Karpas-422 (cell line): ENCODE measurements at regions not wholly inside any gene's neighbourhood (a gene's known extent, or its start where the extent isn't known, plus 50 kb on each side); places are given as distances from the start of the nearest gene placed in this dataset.

Experiments used
- DNase-seq: peaks from one replicate; pipeline ENCODE4 v3.0.0-alpha.2; 2015
- H2AFZ ChIP-seq: fragments of 200-600 bp; sonication (generic); 2 replicates; pipeline ENCODE4 v1.6.1; 2014; ENCODE audit warnings: antibody characterized with exemption, low read length, mixed read lengths
- H3K27ac ChIP-seq: fragments of 200-600 bp; sonication (generic); 2 replicates; pipeline ENCODE4 v1.5.1; 2014; ENCODE audit warnings: mild to moderate bottlenecking, low read length, moderate library complexity
- H3K27me3 ChIP-seq: fragments of 200-600 bp; sonication (generic); 2 replicates; pipeline ENCODE4 v1.6.1; 2014; ENCODE audit warnings: low read length, mixed read lengths
- H3K36me3 ChIP-seq: fragments of 200-600 bp; sonication (generic); 2 replicates; pipeline ENCODE4 v1.6.1; 2014; ENCODE audit warnings: low read length, mixed read lengths; ENCODE audit not compliant: insufficient read depth
- H3K4me1 ChIP-seq: fragments of 200-600 bp; sonication (generic); 2 replicates; pipeline ENCODE4 v1.6.1; 2014; ENCODE audit warnings: mild to moderate bottlenecking, low read length, mixed read lengths
- H3K4me2 ChIP-seq: fragments of 200-600 bp; sonication (generic); 2 replicates; pipeline ENCODE4 v1.6.1; 2014; ENCODE audit warnings: low read length, low read depth, mild to moderate bottlenecking; ENCODE audit not compliant: poor library complexity, severe bottlenecking
- H3K4me3 ChIP-seq: fragments of 200-600 bp; sonication (generic); 2 replicates; pipeline ENCODE4 v1.5.1; 2014; ENCODE audit warnings: mild to moderate bottlenecking, antibody characterized with exemption, low read length, mixed read lengths
- H3K79me2 ChIP-seq: fragments of 200-600 bp; sonication (generic); 2 replicates; pipeline ENCODE4 v1.6.1; 2014; ENCODE audit warnings: mild to moderate bottlenecking, low read length, mixed read lengths
- H3K9ac ChIP-seq: fragments of 200-600 bp; sonication (generic); 2 replicates; pipeline ENCODE4 v1.6.0; 2014; ENCODE audit warnings: low read length
- H3K9me2 ChIP-seq: fragments of 200-600 bp; sonication (generic), shearing (Covaris generic); replicated peaks from 2 replicates; pipeline ENCODE4 v1.6.0; 2014; ENCODE audit warnings: mild to moderate bottlenecking, low read length, moderate library complexity; ENCODE audit not compliant: insufficient read depth
- H3K9me3 ChIP-seq: fragments of 300-700, 200-600 bp; sonication (generic); 2 replicates; pipeline ENCODE4 v1.6.1; 2014; ENCODE audit warnings: low read length, mixed read lengths
- H4K20me1 ChIP-seq: fragments of 200-600 bp; sonication (generic); 2 replicates; pipeline ENCODE4 v1.6.1; 2014; ENCODE audit warnings: mild to moderate bottlenecking, antibody characterized with exemption, low read length, low read depth; ENCODE audit not compliant: insufficient read depth

DNA sequence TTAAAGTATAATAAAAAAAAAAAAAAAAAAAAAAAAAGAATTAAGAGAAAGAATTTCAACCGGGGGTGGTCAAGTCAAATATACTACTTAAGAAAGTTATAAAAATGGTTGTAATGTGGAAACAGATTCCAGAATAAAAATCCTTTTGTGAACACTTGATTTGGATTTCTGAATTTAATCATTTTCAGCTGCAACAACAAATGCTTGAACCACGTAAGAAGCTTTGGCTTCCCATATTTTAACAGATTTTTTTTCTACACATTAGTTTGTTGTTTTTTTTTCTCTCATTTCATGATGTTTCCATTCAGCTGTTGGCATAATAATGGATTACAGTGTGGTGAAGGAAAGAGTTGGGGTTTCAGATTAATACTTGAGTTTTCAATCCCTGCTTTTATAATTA, 137.3 kb upstream of the AGR3 start:
- H3K4me2 ChIP-seq, result no peak overlapping the region
- H3K4me1 ChIP-seq, result no peaks in the 10 kb centered on the region
- no peaks in the 10 kb centered on the region for H3K9me3 ChIP-seq
- H2AFZ ChIP-seq, result no peak overlapping the region
- no peak overlapping the region for H3K4me3 ChIP-seq
- no peak for DNase-seq
- no peaks in the 10 kb centered on the region for H3K9me2 ChIP-seq
- H3K27ac ChIP-seq, result no peak overlapping the region
- no peak overlapping the region for H3K9ac ChIP-seq
- H3K79me2 ChIP-seq, result no peaks in the 10 kb centered on the region
- no peaks in the 10 kb centered on the region for H3K36me3 ChIP-seq
- no peaks in the 10 kb centered on the region for H4K20me1 ChIP-seq
- no peaks in the 10 kb centered on the region for H3K27me3 ChIP-seq

- Histone ChIP-seq H3K27me3 (no peaks in the 10 kb centered on the region), H3K9me2 (no peaks in the 10 kb centered on the region), H3K79me2 (no peaks in the 10 kb centered on the region), H3K4me2 (no peak overlapping the region), H3K9ac (no peak overlapping the region), H4K20me1 (no peaks in the 10 kb centered on the region), H2AFZ (no peak overlapping the region), H3K4me3 (no peak overlapping the region), H3K4me1 (no peaks in the 10 kb centered on the region), H3K9me3 (no peaks in the 10 kb centered on the region), H3K27ac (no peak overlapping the region), H3K36me3 (no peaks in the 10 kb centered on the region)
- DNase-seq, result no peak
These were observed 138.5 kb upstream of the AGR3 start for GRCh38 chr7:17020250-17020649.

- H3K4me2 ChIP-seq, result no peak overlapping the region
- H3K27me3 ChIP-seq, result no peaks in the 10 kb centered on the region
- no peaks in the 10 kb centered on the region for H4K20me1 ChIP-seq
- H3K4me1 ChIP-seq, result no peaks in the 10 kb centered on the region
- no peaks in the 10 kb centered on the region for H3K9me3 ChIP-seq
- no peaks in the 10 kb centered on the region for H3K36me3 ChIP-seq
- H3K9ac ChIP-seq, result no peak overlapping the region
- H2AFZ ChIP-seq, result no peak overlapping the region
- no peaks in the 10 kb centered on the region for H3K9me2 ChIP-seq
- H3K79me2 ChIP-seq, result no peaks in the 10 kb centered on the region
- no peak overlapping the region for H3K27ac ChIP-seq
- no peak overlapping the region for H3K4me3 ChIP-seq
- DNase-seq, result no peak
These were observed 139.4 kb upstream of the AGR3 start for GRCh38 chr7:17021205-17021604.

DNA sequence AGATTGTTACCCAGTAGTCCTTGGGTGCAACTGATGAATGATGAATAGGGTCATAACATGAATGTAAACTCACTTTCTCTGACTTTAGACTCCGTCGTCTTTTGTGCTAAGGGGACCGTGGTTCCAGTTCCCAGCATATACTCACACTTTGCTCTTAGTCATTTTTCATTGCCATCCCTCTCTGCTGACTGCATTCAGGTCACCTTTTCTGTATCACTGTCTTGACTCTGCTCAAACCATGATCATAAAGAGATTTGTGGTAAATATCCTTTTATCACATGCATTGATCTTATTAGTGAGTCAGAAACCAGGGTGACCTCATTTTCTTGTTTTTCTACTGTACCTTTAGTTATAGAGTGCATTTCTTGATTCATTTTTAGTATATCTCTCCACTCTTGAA, 141.1 kb upstream of the AGR3 start:
- Histone ChIP-seq H2AFZ (no peak overlapping the region), H3K4me2 (no peak overlapping the region), H3K9me2 (no peaks in the 10 kb centered on the region), H3K9ac (no peak overlapping the region), H3K27ac (no peak overlapping the region), H3K4me3 (no peak overlapping the region), H3K36me3 (no peaks in the 10 kb centered on the region), H3K27me3 (no peaks in the 10 kb centered on the region), H3K9me3 (no peaks in the 10 kb centered on the region), H3K79me2 (no peaks in the 10 kb centered on the region), H3K4me1 (no peaks in the 10 kb centered on the region), H4K20me1 (no peaks in the 10 kb centered on the region)
- DNase-seq, result no peak

GRCh38 chr7:17026269-17026668, 144.5 kb upstream of the AGR3 start:
- Histone ChIP-seq H2AFZ (no peak overlapping the region), H3K27ac (no peak overlapping the region), H3K4me2 (no peak overlapping the region), H3K9me3 (no peaks in the 10 kb centered on the region), H3K27me3 (no peaks in the 10 kb centered on the region), H3K4me1 (no peaks in the 10 kb centered on the region), H3K36me3 (no peaks in the 10 kb centered on the region), H4K20me1 (no peaks in the 10 kb centered on the region), H3K79me2 (no peaks in the 10 kb centered on the region), H3K4me3 (no peak overlapping the region), H3K9ac (no peak overlapping the region), H3K9me2 (no peaks in the 10 kb centered on the region)
- no peak for DNase-seq

- DNase-seq, result no peak
- no peak overlapping the region for H3K27ac ChIP-seq
- H3K4me1 ChIP-seq, result no peaks in the 10 kb centered on the region
- H4K20me1 ChIP-seq, result no peaks in the 10 kb centered on the region
- no peak overlapping the region for H3K4me2 ChIP-seq
- H3K4me3 ChIP-seq, result no peak overlapping the region
- no peaks in the 10 kb centered on the region for H3K9me3 ChIP-seq
- H3K36me3 ChIP-seq, result no peaks in the 10 kb centered on the region
- H3K9me2 ChIP-seq, result no peaks in the 10 kb centered on the region
- H3K27me3 ChIP-seq, result no peaks in the 10 kb centered on the region
- no peak overlapping the region for H3K9ac ChIP-seq
- no peak overlapping the region for H2AFZ ChIP-seq
- no peaks in the 10 kb centered on the region for H3K79me2 ChIP-seq
These were observed 145.5 kb upstream of the AGR3 start for GRCh38 chr7:17027143-17027788.

GRCh38 chr7:17027789-17028152, 146.0 kb upstream of the AGR3 start:
- Histone ChIP-seq H3K4me2 (no peak overlapping the region), H3K4me1 (no peaks in the 10 kb centered on the region), H2AFZ (no peak overlapping the region), H3K4me3 (no peak overlapping the region), H3K27ac (no peak overlapping the region), H3K9me2 (no peaks in the 10 kb centered on the region), H3K27me3 (no peaks in the 10 kb centered on the region), H3K9ac (no peak overlapping the region), H4K20me1 (no peaks in the 10 kb centered on the region), H3K36me3 (no peaks in the 10 kb centered on the region), H3K79me2 (no peaks in the 10 kb centered on the region), H3K9me3 (no peaks in the 10 kb centered on the region)
- DNase-seq, result no peak

GRCh38 chr7:17029150-17029549, 147.4 kb upstream of the AGR3 start:
- Histone ChIP-seq H4K20me1 (no peaks in the 10 kb centered on the region), H3K4me3 (no peak overlapping the region), H3K79me2 (no peaks in the 10 kb centered on the region), H3K4me1 (no peaks in the 10 kb centered on the region), H3K4me2 (no peak overlapping the region), H2AFZ (no peak overlapping the region), H3K9me3 (no peaks in the 10 kb centered on the region), H3K27ac (no peak overlapping the region), H3K27me3 (no peaks in the 10 kb centered on the region), H3K9ac (no peak overlapping the region), H3K9me2 (no peaks in the 10 kb centered on the region), H3K36me3 (no peaks in the 10 kb centered on the region)
- DNase-seq, result no peak

- Histone ChIP-seq H2AFZ (no peak overlapping the region), H3K36me3 (no peaks in the 10 kb centered on the region), H3K4me2 (no peak overlapping the region), H3K27me3 (no peaks in the 10 kb centered on the region), H3K4me1 (no peaks in the 10 kb centered on the region), H3K9me2 (no peaks in the 10 kb centered on the region), H4K20me1 (no peaks in the 10 kb centered on the region), H3K79me2 (no peaks in the 10 kb centered on the region), H3K4me3 (no peak overlapping the region), H3K9ac (no peak overlapping the region), H3K9me3 (no peaks in the 10 kb centered on the region), H3K27ac (no peak overlapping the region)
- no peak for DNase-seq
These were observed 148.8 kb upstream of the AGR3 start for GRCh38 chr7:17030559-17030958.
